ENCODE measurements at regions not wholly inside any gene's neighbourhood (a gene's known extent, or its start where the extent isn't known, plus 50 kb on each side); places are given as distances from the start of the nearest gene placed in this dataset.

GRCh38 chr7:28312948-28313347 is 99.4 kb upstream of the CREB5 start (continued):
- TF ChIP-seq EZH2 (IDR thresholded peaks at IDR 0.05; ENCODE audit: low read depth, unreplicated experiment) (no peak), JUNB (IDR thresholded peaks at IDR 0.05; ENCODE audit: unreplicated experiment) (no peak), CREB1 (CRISPR knock-in tag; IDR thresholded peaks at IDR 0.05; ENCODE audit: low read depth) (no peak), ZNF114 (CRISPR knock-in tag; IDR thresholded peaks at IDR 0.05) (no peak), STAT1 (IDR thresholded peaks at IDR 0.05; ENCODE audit: unreplicated experiment) (no peak), ETS1 (IDR thresholded peaks at IDR 0.05) (no peak), POLR2AphosphoS5 (IDR thresholded peaks at IDR 0.05; ENCODE audit: low read depth) (no peak), EZH2phosphoT487 (IDR thresholded peaks at IDR 0.05; ENCODE audit: unreplicated experiment) (no peak)
- TF ChIP-seq, protein P1, sequence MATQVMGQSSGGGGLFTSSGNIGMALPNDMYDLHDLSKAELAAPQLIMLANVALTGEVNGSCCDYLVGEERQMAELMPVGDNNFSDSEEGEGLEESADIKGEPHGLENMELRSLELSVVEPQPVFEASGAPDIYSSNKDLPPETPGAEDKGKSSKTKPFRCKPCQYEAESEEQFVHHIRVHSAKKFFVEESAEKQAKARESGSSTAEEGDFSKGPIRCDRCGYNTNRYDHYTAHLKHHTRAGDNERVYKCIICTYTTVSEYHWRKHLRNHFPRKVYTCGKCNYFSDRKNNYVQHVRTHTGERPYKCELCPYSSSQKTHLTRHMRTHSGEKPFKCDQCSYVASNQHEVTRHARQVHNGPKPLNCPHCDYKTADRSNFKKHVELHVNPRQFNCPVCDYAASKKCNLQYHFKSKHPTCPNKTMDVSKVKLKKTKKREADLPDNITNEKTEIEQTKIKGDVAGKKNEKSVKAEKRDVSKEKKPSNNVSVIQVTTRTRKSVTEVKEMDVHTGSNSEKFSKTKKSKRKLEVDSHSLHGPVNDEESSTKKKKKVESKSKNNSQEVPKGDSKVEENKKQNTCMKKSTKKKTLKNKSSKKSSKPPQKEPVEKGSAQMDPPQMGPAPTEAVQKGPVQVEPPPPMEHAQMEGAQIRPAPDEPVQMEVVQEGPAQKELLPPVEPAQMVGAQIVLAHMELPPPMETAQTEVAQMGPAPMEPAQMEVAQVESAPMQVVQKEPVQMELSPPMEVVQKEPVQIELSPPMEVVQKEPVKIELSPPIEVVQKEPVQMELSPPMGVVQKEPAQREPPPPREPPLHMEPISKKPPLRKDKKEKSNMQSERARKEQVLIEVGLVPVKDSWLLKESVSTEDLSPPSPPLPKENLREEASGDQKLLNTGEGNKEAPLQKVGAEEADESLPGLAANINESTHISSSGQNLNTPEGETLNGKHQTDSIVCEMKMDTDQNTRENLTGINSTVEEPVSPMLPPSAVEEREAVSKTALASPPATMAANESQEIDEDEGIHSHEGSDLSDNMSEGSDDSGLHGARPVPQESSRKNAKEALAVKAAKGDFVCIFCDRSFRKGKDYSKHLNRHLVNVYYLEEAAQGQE (IDR thresholded peaks at IDR 0.05; ENCODE audit: unreplicated experiment): no peak

DNA sequence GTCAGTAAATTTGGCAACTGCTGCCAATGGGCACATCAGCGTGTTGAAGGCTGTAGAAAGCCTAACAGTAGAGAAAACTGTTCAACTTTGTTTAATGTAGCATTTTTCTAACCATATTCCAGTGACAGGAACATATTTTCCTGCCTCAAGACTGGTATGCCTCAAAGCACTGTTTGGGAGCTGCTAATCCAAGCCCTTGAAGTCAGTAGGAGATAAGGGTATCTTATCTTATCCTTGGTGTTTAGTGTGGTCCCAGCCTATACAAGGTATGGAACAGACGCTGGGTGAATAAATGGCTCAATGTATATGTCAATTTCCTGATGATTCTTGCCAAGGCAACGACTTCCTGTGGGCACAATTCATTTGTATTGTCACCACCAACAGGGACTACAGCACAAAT is 97.5 kb upstream of the CREB5 start:
- Histone ChIP-seq H2AFZ (peak overlapping the region; percentile 87; the same call in 1 of the 2 replicates), H3K36me3 (ENCODE audit: insufficient read depth) (no peaks in the 10 kb centered on the region), H3K27me3 (ENCODE audit: insufficient read depth) (no peaks in the 10 kb centered on the region), H3K4me3 (no peak overlapping the region), H3K79me2 (replicated peaks; ENCODE audit: insufficient read depth) (no peaks in the 10 kb centered on the region), H3K4me2 (no peak overlapping the region), H3K4me1 (ENCODE audit: insufficient read depth) (peaks cover 4% of the 10 kb centered on the region), H4K20me1 (replicated peaks; ENCODE audit: insufficient read depth) (no peaks in the 10 kb centered on the region), H3K27ac (ENCODE audit: low read depth) (no peak overlapping the region), H3K9me2 (ENCODE audit: insufficient read depth) (no peaks in the 10 kb centered on the region; the same call in 1 of the 2 replicates), H3F3A (replicated peaks; ENCODE audit: low read depth) (no peaks in the 10 kb centered on the region)
- peaks cover 3% of the 10 kb centered on the region for H3K27me3 Mint-ChIP-seq (ENCODE audit: insufficient read depth, low read depth, poor library complexity)
- H3K27ac Mint-ChIP-seq: no peak overlapping the region
- no peak overlapping the region for H3K4me3 Mint-ChIP-seq
- H3K4me1 Mint-ChIP-seq: peaks cover 16% of the 10 kb centered on the region
- no peaks in the 10 kb centered on the region; the same call in 2 of the 3 replicates for H3K36me3 Mint-ChIP-seq (ENCODE audit: low read depth)
- no peak for DNase-seq (ENCODE audit: low spot score)
- no peaks in the 10 kb centered on the region for H3K9me3 Mint-ChIP-seq
- ATAC-seq: no peak
- no peak for TF ChIP-seq ZNF462 (CRISPR knock-in tag; IDR thresholded peaks at IDR 0.05)
- TF ChIP-seq, protein P1 (IDR thresholded peaks at IDR 0.05; ENCODE audit: unreplicated experiment): no peak
- no peak for TF ChIP-seq ZNF114 (CRISPR knock-in tag; IDR thresholded peaks at IDR 0.05)

Data from GM23338 (cell line).